ENCODE measurements at regions not wholly inside any gene's neighbourhood (a gene's known extent, or its start where the extent isn't known, plus 50 kb on each side); places are given as distances from the start of the nearest gene placed in this dataset.

DNA sequence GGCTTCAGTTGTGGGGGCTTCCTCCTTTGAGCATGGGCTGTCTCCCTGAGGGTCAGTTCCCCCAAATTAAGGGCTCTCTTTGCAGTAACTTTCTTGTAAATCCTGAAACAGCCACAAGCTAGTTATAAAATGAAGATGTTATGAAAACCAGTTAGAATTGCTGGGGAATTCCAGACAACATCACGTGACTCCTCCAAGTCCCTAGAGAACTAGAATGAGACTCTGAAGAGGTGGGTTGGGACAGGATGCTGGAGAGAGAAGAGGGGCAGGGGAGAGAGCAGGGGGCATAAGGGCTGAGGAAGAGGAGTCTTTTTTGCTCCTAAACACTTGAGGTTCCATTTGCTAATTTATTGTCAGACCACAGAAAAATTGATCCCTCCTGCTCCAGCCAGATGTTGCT, 380.3 kb downstream of the DHX35 start:
- TF ChIP-seq, protein P1, sequence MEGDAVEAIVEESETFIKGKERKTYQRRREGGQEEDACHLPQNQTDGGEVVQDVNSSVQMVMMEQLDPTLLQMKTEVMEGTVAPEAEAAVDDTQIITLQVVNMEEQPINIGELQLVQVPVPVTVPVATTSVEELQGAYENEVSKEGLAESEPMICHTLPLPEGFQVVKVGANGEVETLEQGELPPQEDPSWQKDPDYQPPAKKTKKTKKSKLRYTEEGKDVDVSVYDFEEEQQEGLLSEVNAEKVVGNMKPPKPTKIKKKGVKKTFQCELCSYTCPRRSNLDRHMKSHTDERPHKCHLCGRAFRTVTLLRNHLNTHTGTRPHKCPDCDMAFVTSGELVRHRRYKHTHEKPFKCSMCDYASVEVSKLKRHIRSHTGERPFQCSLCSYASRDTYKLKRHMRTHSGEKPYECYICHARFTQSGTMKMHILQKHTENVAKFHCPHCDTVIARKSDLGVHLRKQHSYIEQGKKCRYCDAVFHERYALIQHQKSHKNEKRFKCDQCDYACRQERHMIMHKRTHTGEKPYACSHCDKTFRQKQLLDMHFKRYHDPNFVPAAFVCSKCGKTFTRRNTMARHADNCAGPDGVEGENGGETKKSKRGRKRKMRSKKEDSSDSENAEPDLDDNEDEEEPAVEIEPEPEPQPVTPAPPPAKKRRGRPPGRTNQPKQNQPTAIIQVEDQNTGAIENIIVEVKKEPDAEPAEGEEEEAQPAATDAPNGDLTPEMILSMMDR (IDR thresholded peaks at IDR 0.05) = no peak
- no peak for DNase-seq (ENCODE audit: low spot score)
- Histone ChIP-seq H3K4me3 (no peak overlapping the region), H3K27ac (no peak overlapping the region)

DNA sequence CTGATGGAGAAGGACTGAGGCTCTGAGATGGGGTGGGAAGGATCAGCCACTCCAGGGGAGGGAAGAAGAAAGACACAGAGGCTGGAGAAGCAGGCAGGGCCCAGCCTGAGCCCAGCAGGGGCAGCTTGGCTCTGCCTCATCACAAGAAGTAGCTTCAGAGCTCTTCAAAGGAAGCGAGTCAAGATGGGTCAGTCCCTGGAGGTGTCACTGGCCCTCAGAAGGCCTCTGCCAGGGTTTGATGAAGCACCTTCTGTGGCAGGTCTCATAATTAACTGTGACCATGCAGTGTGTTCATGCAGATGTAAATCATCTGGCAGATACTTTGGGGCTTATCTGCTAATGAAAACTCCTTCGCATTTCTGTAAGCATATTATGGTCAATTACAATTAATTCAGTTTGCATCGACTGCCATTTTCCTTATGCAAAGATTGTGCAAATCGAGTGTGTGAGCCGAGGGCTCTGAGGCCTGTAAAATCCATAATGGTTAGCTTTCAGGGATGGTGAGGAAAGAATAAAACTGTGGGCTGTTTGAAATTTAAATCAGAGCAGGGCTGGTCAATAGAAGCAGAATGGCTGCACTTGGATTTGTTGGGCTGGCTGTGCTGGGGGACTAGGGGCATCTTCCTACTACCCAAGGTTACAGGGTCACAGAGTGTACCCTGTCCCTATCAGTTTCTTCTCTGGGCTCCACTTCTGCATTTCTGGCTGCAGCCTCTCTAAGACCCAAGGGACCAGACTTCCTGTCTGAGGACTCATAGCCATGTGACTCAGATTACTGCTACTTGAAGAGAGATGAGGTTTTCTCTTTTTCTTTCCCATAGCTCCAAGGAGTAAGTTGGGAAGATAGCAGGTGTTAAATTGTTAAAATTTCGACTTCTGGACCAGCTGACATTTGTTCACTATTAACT, 376.6 kb downstream of the DHX35 start:
- no peak for DNase-seq (ENCODE audit: low spot score)
- Histone ChIP-seq H3K4me3 (no peak overlapping the region), H3K27ac (no peak overlapping the region)
- TF ChIP-seq, protein P1 (IDR thresholded peaks at IDR 0.05) = no peak

DNA sequence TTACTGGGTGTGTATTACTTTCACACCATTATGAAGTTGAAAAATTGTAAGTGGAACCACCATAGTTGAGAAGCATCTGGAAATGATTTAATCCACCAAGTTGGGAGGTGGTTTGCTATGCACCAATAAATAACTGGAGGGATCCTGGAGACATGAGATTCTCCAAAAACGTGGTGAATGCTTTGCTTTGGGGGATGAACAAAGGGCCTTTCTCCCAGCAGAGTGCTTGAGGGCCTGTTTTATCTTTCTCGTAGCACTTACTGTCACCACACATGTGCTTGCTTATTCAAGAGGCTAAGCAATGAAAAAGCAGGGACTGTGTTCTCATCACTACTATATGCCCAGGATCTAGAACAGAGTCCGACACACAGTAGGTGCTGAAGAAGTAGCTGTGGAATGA, 371.1 kb downstream of the DHX35 start:
- TF ChIP-seq, protein P1 (IDR thresholded peaks at IDR 0.05) = no peak
- Histone ChIP-seq H3K27ac (no peak overlapping the region), H3K4me3 (no peak overlapping the region)
- no peak for DNase-seq (ENCODE audit: low spot score)

DNA sequence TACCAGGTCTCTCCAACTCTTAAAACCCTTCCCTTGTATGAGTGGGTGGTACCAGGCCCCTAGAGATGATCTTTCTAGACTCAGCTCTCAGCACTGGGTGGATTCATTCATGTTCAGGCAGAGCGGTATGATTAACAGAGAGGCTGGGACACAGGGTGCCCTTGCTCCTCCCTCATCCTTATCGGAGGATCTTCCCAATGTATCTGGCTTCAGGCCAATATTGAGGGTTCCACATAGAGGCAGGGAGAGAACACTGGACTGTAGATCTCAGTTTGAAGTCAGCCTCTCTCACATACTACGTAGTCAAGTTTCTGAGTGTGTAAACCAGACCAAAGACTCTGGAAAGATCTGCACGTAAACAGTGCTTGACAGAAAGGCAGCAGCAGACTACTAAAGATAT, 366.2 kb downstream of the DHX35 start:
- Histone ChIP-seq H3K4me3 (no peak overlapping the region), H3K27ac (no peak overlapping the region)
- no peak for DNase-seq (ENCODE audit: low spot score)
- TF ChIP-seq, protein P1 (IDR thresholded peaks at IDR 0.05) = no peak

DNA sequence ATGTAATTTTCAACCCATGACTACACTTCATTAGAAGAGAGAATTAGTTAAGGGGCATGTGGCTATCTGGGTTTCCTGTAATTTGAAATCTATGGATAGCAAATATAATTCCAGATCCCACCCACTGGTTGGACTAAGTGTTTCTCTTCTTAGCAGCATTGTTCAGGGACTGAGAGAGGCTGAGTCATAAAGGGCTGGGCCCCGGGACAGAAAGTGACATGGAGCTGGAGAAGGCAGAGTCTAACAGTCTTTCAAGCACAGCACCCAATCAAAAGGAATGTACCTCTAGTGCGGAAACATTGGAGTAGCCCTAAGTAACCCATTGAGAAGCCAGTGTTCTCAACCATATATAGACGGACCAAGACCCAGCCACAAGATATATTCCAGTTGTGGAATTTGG, 363.9 kb downstream of the DHX35 start:
- no peak for DNase-seq (ENCODE audit: low spot score)
- TF ChIP-seq, protein P1 (IDR thresholded peaks at IDR 0.05) = no peak
- Histone ChIP-seq H3K27ac (no peak overlapping the region), H3K4me3 (no peak overlapping the region)

DNA sequence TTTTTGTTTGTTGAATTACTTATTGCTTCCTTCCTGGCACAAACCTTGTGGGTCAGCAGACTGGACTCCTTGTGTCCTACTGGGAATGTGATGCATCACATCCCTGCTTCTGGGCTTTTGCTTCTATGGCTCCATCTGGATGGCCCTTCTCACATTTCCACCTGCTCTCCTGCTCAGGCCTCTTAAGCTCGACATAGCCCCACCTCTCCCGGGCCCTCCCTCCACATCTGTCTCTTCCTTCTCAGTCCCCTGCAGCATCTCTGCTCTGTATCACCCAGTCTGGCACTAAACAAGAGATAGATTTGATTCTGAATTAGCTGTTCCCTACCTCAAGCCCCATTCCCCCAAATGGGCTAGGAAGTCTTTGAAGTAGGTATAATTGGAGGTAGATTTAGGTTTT, 356.8 kb downstream of the DHX35 start:
- Histone ChIP-seq H3K27ac (no peak overlapping the region), H3K4me3 (no peak overlapping the region)
- TF ChIP-seq, protein P1 (IDR thresholded peaks at IDR 0.05) = no peak
- no peak for DNase-seq (ENCODE audit: low spot score)

DNA sequence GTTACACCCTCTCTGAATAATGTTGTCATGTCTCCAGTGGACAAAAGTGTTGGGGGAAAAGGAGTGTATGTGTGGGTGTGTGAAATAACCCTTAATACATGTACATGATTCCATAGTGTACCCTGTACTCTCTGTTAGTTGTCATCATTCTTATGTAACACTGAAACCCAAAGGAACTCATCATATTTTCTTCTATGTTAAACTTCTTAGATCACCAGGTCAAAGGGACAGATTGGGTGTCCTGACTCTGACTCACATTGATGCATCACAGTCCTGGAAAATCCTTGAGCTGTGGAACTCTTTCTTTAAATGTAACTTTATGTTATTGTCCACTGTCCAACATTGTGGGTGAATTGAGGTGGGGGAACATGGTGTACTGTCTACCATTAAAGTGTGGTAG, 350.5 kb downstream of the DHX35 start:
- TF ChIP-seq, protein P1 (IDR thresholded peaks at IDR 0.05) = no peak

More for the DNA sequence above, 350.5 kb downstream of the DHX35 start:
- H3K27ac ChIP-seq = no peak overlapping the region
- H3K4me3 ChIP-seq = no peak overlapping the region
- DNase-seq (ENCODE audit: low spot score) = no peak

Data from coronary artery (tissue), 2 donors.